ENCODE measurements at regions not wholly inside any gene's neighbourhood (a gene's known extent, or its start where the extent isn't known, plus 50 kb on each side); places are given as distances from the start of the nearest gene placed in this dataset.

GRCh38 chr9:86782831-86783230 is 164.5 kb downstream of the GAS1 start:
- Mint-ChIP-seq H3K27me3 (ENCODE audit: unreplicated experiment) (no peaks in the 10 kb centered on the region), H3K9me3 (ENCODE audit: unreplicated experiment) (no peaks in the 10 kb centered on the region), H3K27ac (ENCODE audit: unreplicated experiment) (no peak overlapping the region), H3K36me3 (ENCODE audit: unreplicated experiment) (no peaks in the 10 kb centered on the region), H3K4me3 (ENCODE audit: unreplicated experiment) (no peak overlapping the region), H3K4me1 (ENCODE audit: unreplicated experiment) (no peaks in the 10 kb centered on the region)
- no peak for DNase-seq (ENCODE audit: extremely low spot score, unreplicated experiment)
- TF ChIP-seq CTCF (IDR thresholded peaks at IDR 0.05) = no peak

- peaks cover 10% of the 10 kb centered on the region for H3K4me1 Mint-ChIP-seq (ENCODE audit: unreplicated experiment)
- no peak for TF ChIP-seq CTCF (IDR thresholded peaks at IDR 0.05)
- no peak for DNase-seq (ENCODE audit: extremely low spot score, unreplicated experiment)
- no peaks in the 10 kb centered on the region for H3K9me3 Mint-ChIP-seq (ENCODE audit: unreplicated experiment)
- no peak overlapping the region for H3K27ac Mint-ChIP-seq (ENCODE audit: unreplicated experiment)
- no peaks in the 10 kb centered on the region for H3K36me3 Mint-ChIP-seq (ENCODE audit: unreplicated experiment)
- no peak overlapping the region for H3K4me3 Mint-ChIP-seq (ENCODE audit: unreplicated experiment)
- H3K27me3 Mint-ChIP-seq (ENCODE audit: unreplicated experiment) = peaks cover 2% of the 10 kb centered on the region
Observed at GRCh38 chr9:86778761-86779160, 168.5 kb downstream of the GAS1 start.

- H3K4me1 Mint-ChIP-seq (ENCODE audit: unreplicated experiment) = peaks cover 23% of the 10 kb centered on the region
Observed at GRCh38 chr9:86775718-86776117, 171.6 kb downstream of the GAS1 start.

DNA sequence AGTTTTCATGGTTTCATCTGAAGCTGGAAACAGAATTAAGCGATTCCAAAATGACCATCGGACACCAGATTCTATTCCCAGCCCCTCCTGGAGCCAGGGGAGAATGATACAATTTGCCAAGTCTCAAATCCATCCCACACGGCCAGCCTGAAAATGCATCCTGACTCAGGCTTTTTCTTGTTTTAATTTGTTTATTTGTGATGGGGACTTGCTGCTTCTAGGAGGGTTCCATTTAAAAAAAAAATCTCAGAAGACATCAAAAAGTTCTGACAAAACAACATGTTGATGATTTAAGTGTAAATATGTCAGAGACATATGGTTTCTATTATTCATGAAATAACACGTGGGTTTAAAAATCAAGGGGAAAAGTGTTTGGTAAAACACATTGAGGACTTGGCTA is 173.2 kb downstream of the GAS1 start:
- TF ChIP-seq CTCF (IDR thresholded peaks at IDR 0.05) = no peak
- no peaks in the 10 kb centered on the region for H3K36me3 Mint-ChIP-seq (ENCODE audit: unreplicated experiment)
- H3K4me1 Mint-ChIP-seq (ENCODE audit: unreplicated experiment) = peaks cover 23% of the 10 kb centered on the region
- no peaks in the 10 kb centered on the region for H3K9me3 Mint-ChIP-seq (ENCODE audit: unreplicated experiment)
- H3K27me3 Mint-ChIP-seq (ENCODE audit: unreplicated experiment) = peaks cover 2% of the 10 kb centered on the region
- DNase-seq (ENCODE audit: extremely low spot score, unreplicated experiment) = no peak
- no peak overlapping the region for H3K4me3 Mint-ChIP-seq (ENCODE audit: unreplicated experiment)
- no peak overlapping the region for H3K27ac Mint-ChIP-seq (ENCODE audit: unreplicated experiment)

More at GRCh38 chr9:86775718-86776117, 171.6 kb downstream of the GAS1 start:
- no peak for TF ChIP-seq CTCF (IDR thresholded peaks at IDR 0.05)
- Mint-ChIP-seq H3K9me3 (ENCODE audit: unreplicated experiment) (no peaks in the 10 kb centered on the region), H3K36me3 (ENCODE audit: unreplicated experiment) (no peaks in the 10 kb centered on the region), H3K4me3 (ENCODE audit: unreplicated experiment) (no peak overlapping the region), H3K27me3 (ENCODE audit: unreplicated experiment) (peaks cover 2% of the 10 kb centered on the region), H3K27ac (ENCODE audit: unreplicated experiment) (no peak overlapping the region)
- no peak for DNase-seq (ENCODE audit: extremely low spot score, unreplicated experiment)

DNA sequence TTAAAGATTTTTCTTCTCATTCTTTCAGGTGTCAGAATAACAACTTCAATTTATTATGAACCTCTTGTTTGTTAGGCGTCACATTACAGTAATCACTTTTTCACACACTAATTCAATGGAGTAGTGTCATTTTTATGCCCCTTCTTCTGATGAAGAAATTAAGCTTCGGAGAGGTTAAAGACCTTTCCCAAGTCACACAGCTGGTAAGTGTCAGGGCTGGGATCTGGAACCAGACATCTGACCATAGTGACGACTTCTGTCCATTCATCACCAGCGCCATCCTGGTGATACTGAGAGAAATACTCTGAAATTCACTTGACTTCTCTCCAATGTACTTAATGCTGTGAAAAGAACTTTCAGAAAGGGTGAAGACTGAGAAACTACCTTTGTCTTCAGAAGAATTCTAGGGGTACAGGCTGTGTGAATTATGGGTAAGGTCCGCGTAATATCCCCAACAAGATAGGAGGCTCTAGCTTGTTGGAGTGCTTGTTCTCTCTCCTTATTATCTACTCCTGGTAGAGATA is 173.8 kb downstream of the GAS1 start:
- Mint-ChIP-seq H3K27ac (ENCODE audit: unreplicated experiment) (no peak overlapping the region), H3K27me3 (ENCODE audit: unreplicated experiment) (peaks cover 2% of the 10 kb centered on the region), H3K4me1 (ENCODE audit: unreplicated experiment) (peaks cover 24% of the 10 kb centered on the region), H3K4me3 (ENCODE audit: unreplicated experiment) (no peak overlapping the region), H3K9me3 (ENCODE audit: unreplicated experiment) (no peaks in the 10 kb centered on the region), H3K36me3 (ENCODE audit: unreplicated experiment) (no peaks in the 10 kb centered on the region)
- no peak for TF ChIP-seq CTCF (IDR thresholded peaks at IDR 0.05)
- DNase-seq (ENCODE audit: extremely low spot score, unreplicated experiment) = no peak

Measured in osteocyte (in vitro differentiated cells).